HG03520 (cell line): ENCODE measurements at regions not wholly inside any gene's neighbourhood (a gene's known extent, or its start where the extent isn't known, plus 50 kb on each side); places are given as distances from the start of the nearest gene placed in this dataset.

Experiments
- ATAC-seq: cut with Tn5 transposase; IDR thresholded peaks from one replicate; pipeline ENCODE4 v1.9.1; 2021; ENCODE audit warnings: mild to moderate bottlenecking, moderate library complexity; ENCODE audit not compliant: unreplicated experiment

GRCh38 chr10:29141761-29142160 lies 147.1 kb upstream of the LYZL1 start:
- ATAC-seq: no peak

DNA sequence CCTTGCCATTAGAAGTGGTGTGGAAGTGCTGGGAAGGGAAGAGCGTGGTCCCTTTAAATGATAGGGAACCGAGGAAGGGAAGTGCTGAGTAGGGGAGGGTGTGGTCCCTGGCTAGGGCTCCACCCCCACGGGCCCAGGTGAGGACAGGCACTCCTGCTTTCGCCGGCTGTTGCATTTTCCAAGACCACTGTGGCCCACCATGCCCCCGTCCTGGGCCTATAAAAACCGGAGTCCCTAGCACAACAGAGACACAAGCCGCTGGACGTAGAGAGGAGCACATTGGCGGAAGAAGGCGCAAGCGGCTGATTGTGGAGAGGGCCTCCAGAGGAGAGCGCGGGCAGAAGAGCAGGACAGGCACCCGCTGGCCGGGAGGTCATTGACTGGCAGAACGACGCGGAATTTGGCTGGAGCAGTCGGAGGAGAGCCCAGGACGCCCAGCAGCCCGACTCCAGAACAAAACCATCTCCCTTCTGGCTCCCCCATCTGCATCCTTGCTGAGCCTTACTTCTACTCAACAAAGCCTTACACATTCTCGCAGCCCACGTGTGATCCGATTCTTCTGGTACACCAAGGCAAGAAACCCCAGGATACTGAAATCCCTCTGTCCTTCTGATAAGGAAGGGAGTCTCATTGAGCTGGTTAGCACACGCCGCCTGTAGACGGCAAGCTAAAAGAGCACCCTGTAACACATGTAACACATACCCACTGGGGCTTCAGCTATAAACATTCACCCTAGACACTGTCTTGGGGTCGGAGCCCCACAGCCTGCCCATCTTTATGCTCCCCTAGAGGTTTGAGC lies 146.2 kb upstream of the LYZL1 start:
- no peak for ATAC-seq

GRCh38 chr10:29144126-29144525 lies 144.7 kb upstream of the LYZL1 start:
- ATAC-seq: no peak

- no peak for ATAC-seq
Observed at GRCh38 chr10:29146311-29147100, 142.4 kb upstream of the LYZL1 start.

GRCh38 chr10:29150010-29150409 lies 138.9 kb upstream of the LYZL1 start:
- no peak for ATAC-seq

- ATAC-seq: no peak
Observed at GRCh38 chr10:29151005-29151404, 137.9 kb upstream of the LYZL1 start.

DNA sequence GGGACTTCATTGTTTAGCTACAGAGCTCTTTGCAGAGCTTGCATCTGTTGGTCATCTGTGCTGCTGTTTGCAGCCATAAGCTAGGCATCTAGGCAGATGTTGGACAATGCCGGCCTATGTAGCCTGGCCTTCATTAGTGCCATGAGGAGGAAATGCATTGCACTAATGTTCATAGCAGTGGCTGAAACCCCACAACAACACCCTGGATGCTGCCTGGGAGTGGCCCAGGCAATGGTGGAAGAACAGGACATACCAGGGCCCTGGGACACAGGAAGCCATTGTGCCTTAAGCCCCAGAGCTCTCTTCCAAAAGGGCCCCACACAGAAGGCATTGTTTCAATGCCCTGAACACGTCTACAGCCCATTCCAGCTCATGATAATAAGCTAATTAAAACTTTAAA lies 131.5 kb upstream of the LYZL1 start:
- ATAC-seq: no peak

DNA sequence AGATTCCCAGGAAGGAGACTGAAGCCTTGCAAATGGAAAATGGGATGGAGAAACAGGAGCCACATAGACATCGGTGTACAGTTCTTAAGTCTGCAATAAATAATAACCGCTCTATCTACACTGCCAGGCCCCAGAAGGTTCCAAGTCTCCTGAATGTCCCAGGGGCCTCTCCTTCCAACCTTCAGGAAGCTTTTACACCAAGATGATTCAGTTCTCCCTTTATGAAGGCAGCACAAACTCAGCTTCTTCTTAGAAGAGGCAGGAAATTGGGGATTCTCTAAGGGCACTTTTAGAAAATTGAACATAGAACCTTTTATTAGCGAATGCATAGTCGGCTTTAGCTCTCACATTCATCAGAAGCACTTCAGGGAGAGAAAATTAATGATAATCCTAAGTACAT lies 130.8 kb upstream of the LYZL1 start:
- ATAC-seq: no peak

GRCh38 chr10:29160150-29160617 lies 128.7 kb upstream of the LYZL1 start:
- ATAC-seq: no peak

DNA sequence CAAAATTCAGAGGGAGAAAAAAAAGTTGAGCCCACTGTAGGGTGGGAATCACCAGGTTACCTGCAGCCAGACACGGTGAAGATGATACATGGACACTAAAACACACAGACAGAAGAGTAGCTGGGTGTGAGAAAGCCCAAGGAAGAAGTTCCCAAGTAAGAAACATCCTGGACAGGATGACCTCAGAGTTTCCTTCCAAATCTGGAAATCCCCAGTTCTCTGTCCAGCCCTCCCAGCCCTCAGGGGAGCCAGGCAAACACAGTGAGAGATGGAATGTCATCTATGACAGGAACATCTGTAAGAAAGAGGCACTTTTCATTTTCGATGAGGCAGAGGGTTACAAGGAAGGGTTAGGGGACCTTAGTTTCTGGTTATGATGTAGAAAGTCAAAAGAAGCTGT lies 125.1 kb upstream of the LYZL1 start:
- ATAC-seq: no peak

DNA sequence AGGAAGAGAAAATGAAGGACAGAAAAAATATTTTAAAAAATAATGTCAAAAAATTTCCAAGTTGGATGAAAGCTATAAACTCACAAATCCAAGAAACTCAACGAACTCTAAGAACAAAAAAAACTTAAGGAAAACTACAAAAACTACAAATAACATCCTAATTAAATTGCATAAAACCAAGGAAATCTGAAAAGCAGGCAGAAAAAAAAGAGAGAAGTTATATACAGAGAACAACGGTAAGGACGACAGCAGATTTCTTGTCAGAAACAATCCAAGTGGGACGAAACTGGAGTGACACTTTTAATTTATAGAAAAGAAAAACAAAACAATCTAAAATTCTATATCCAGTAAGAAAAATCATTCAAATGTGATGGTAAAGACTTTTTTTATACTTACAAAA lies 122.2 kb upstream of the LYZL1 start:
- no peak for ATAC-seq

GRCh38 chr10:29169021-29169420 lies 119.8 kb upstream of the LYZL1 start:
- no peak for ATAC-seq

- no peak for ATAC-seq
Observed at GRCh38 chr10:29171717-29172116, 117.2 kb upstream of the LYZL1 start.

DNA sequence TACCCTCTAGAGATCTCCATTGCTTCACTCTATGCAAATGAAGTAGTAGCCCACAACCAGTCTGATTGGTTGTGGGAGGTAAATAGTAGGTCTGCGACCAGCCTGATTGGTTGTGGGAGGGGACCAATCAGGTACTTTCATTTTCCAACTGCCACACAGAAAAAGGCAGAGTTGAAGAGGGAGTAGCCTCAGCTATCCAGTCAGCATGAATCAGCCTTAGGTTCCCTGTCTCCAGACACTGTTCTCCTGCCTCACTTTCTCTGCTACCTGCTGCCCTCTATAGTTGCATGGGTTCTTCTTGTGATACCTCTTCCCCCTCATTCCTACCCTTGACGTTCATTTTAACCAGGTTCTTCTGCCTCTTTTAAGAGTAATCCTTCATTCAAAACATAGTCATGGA lies 114.5 kb upstream of the LYZL1 start:
- no peak for ATAC-seq

DNA sequence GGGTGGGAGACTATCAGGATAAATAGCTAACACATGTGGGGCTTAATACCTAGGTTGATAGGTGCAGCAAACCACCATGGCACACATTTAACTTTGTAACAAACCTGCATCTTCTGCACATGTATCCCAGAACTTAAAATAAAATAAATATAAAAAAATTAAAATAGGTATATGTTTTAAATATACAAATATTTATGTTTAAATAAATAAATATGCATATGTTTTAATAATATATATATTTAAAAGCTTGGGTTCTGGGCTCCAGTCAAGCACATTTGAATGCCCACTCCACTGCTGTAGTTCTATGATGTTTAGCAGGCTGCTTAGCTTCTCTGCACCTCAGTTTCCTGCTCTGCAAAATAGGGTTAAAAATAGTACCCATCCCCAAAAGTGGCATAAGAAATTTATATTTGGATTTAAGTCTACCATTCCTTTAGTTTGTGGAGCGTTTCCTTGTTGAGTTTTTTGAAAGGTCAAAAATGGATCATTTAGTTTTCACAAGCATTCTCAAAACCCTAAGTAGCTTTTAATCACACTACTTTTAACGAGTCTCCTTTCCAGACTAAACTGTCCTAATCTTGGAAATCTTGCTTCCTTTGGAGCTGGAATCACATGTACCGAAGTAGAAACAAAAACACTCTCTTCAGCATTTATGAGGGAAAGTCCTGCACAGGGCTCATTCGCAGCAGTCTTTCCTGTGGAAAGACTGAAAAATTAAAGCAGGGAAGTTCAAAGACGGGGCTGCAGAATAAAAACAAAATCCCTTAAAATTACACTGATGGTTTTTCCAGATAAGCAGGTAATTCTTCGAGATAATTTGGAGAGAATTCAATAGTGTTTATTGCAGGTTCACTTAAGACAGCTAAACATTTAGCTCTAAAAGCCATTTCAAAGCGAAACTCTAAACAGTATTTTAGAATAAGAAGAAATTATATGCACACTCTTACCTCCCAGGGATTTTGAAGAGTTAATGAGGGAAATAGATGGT lies 111.7 kb upstream of the LYZL1 start:
- no peak for ATAC-seq

DNA sequence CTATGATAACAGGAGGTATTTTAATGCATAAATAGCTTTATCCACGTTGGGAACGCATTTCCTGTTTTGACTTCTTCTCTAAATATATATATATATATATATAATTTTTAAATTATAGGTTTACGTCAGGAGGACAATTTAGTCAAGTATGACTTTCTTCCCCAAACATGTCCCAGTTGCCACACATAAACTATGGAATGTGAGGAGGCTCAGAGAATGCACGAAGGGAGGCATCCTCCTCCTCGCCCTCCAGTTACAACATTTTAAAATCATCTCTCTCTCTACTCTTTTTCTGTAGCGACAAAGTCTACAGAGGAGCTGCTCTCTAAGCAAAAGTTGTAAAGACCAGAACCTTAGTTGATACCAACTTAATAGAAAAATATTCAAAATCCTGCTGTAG lies 106.9 kb upstream of the LYZL1 start:
- ATAC-seq: no peak

GRCh38 chr10:29183301-29183945 lies 105.4 kb upstream of the LYZL1 start:
- ATAC-seq: no peak

DNA sequence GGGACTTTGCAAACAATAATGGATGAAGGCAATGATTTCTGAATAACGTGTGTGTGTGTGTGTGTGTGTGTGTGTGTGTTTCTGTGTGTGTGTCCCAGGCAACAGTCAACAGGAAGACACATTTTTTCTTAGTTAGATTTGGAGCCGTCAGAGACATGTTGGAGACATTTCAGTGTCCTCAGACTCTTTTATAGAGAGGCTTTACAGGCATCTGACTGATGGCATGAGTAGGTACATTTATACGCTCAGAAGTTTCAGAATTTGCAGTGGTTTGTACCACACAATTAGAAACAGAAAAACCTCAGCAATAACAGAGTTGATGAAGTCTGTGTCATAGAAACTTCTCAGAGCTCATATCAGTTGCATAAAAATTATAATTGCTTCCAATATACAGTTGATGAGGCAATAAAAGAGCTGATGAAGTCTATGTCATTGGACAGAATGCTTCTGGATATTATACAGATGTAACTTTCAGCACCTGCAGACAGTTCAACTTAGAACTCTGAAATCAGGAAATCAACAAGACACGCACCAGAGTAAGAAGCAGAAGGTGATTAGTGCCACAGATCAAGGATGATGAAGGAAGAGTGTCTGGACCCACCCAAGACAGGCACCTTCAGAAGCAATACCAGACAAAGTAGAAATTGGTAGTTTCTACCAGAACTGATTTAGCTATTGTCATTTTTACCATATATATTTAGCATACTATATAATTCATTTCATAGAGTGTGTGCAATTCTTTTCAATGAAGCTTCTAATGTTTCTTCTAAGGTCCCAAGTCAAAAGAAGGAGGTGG lies 104.5 kb upstream of the LYZL1 start:
- no peak for ATAC-seq

GRCh38 chr10:29185050-29185449 lies 103.8 kb upstream of the LYZL1 start:
- ATAC-seq: no peak

DNA sequence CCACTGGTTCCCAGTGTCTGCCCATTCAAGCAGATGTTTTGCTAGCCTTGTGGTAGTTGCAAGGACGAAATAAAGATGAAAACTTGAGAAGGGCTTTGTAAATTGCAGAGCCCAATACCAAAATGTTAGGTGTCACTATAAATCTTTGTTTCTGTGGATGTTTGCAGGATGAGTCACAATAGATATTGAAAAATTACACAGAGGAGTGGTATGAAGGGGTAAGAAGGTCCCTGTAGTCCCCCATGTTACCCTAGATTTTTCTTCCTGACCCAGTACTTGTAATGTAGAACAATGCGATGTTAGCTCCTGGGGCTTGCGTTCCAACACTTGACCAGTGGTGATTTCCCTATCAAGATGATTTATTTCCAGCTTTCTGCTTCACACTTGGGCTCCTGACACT lies 102.6 kb upstream of the LYZL1 start:
- ATAC-seq: no peak
